Activated gamma-delta T cell treated with Interleukin-2 at 50 U/mL for 16 hours (primary cell): ENCODE measurements at regions not wholly inside any gene's neighbourhood (a gene's known extent, or its start where the extent isn't known, plus 50 kb on each side); places are given as distances from the start of the nearest gene placed in this dataset.

ENCODE experiments used
- DNase-seq: peaks from one replicate; pipeline ENCODE4 v3.0.0-alpha.2; 2020

GRCh38 chr9:91161465-91162300 lies 200.0 kb downstream of the AUH start:
- no peak for DNase-seq

- DNase-seq: no peak
Measured at GRCh38 chr9:91162311-91162710, 199.4 kb downstream of the AUH start.

- DNase-seq: peak; percentile 19
Measured at GRCh38 chr9:91162784-91163443, 198.8 kb downstream of the AUH start.

- no peak for DNase-seq
Measured at GRCh38 chr9:91163444-91163772, 198.3 kb downstream of the AUH start.

GRCh38 chr9:91163773-91164471 lies 197.8 kb downstream of the AUH start:
- DNase-seq: no peak
